ENCODE measurements at regions not wholly inside any gene's neighbourhood (a gene's known extent, or its start where the extent isn't known, plus 50 kb on each side); places are given as distances from the start of the nearest gene placed in this dataset.
A peak's percentile ranks its signal among the peaks of the same experiment; 100 is the strongest.

DNA sequence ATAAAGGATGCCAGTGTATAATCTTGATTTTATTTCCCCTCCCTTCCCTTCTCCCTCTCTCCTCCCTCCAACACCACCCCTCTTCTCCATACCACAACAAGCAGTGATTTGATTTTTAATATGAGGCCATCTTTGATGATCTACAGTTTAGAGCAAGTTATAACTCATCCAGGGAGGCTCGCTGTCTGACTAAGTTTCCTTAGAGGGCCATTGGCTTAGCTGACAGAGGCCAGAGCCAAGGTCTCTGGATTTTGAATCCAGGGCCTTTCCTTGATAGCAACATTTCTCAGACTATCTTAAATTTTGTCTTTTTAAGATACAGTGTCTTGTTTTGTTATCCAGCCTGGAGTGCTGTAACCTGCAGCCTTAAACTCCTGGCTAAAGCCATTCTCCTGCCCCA lies 431.0 kb upstream of the USP24 start:
- TF ChIP-seq POLR2A (IDR thresholded peaks at IDR 0.05): no peak
- TF ChIP-seq, protein P1, sequence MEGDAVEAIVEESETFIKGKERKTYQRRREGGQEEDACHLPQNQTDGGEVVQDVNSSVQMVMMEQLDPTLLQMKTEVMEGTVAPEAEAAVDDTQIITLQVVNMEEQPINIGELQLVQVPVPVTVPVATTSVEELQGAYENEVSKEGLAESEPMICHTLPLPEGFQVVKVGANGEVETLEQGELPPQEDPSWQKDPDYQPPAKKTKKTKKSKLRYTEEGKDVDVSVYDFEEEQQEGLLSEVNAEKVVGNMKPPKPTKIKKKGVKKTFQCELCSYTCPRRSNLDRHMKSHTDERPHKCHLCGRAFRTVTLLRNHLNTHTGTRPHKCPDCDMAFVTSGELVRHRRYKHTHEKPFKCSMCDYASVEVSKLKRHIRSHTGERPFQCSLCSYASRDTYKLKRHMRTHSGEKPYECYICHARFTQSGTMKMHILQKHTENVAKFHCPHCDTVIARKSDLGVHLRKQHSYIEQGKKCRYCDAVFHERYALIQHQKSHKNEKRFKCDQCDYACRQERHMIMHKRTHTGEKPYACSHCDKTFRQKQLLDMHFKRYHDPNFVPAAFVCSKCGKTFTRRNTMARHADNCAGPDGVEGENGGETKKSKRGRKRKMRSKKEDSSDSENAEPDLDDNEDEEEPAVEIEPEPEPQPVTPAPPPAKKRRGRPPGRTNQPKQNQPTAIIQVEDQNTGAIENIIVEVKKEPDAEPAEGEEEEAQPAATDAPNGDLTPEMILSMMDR (IDR thresholded peaks at IDR 0.05): no peak
- TF ChIP-seq EP300 (IDR thresholded peaks at IDR 0.05): no peak
- Histone ChIP-seq H3K4me3 (no peak overlapping the region), H3K27ac (no peak overlapping the region), H3K9me3 (no peaks in the 10 kb centered on the region), H3K27me3 (no peaks in the 10 kb centered on the region), H3K36me3 (no peaks in the 10 kb centered on the region), H3K4me1 (peaks cover 10% of the 10 kb centered on the region)
- WGBS: 59% methylated on average over 1 of the region's 1 CpG
- no peak for DNase-seq (ENCODE audit: low spot score in 2 of 2)

GRCh38 chr1:55645270-55645669 lies 430.1 kb upstream of the USP24 start:
- TF ChIP-seq EP300 (IDR thresholded peaks at IDR 0.05) (no peak), POLR2A (IDR thresholded peaks at IDR 0.05) (no peak), POLR2AphosphoS5 (IDR thresholded peaks at IDR 0.05) (no peak)
- TF ChIP-seq, protein P1 (IDR thresholded peaks at IDR 0.05): no peak
- Histone ChIP-seq H3K27ac (no peak overlapping the region), H3K36me3 (no peaks in the 10 kb centered on the region), H3K27me3 (no peaks in the 10 kb centered on the region), H3K9me3 (no peaks in the 10 kb centered on the region), H3K4me1 (peaks cover 16% of the 10 kb centered on the region), H3K4me3 (no peak overlapping the region)
- WGBS: 69% methylated on average over 5 of the region's 5 CpGs
- no peak for DNase-seq (ENCODE audit: low spot score in 2 of 2)

DNA sequence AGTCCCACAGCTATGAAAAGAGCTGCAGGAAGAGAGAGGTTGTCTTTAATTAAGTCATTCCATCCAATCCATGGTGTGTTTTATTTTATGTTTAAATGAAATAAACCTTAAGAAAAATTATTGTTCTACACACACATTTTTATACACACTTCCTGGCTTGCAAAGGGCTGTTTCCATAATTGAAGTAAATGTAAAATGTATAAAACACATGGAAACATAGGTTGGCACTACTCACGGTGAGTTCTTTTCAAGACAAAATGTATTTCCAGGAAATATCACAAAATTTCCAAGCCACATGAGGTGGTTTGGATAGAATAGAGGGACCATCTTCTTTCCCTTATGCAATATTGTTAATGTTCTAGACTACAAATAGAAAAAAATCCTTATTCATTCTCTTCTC lies 426.8 kb upstream of the USP24 start:
- Histone ChIP-seq H3K27me3 (no peaks in the 10 kb centered on the region), H3K4me3 (no peak overlapping the region), H3K4me1 (peaks cover 24% of the 10 kb centered on the region), H3K36me3 (no peaks in the 10 kb centered on the region), H3K9me3 (no peaks in the 10 kb centered on the region), H3K27ac (no peak overlapping the region)
- WGBS: 79% methylated on average over 1 of the region's 1 CpG
- DNase-seq (ENCODE audit: low spot score in 2 of 2): no peak
- TF ChIP-seq, protein P1 (IDR thresholded peaks at IDR 0.05): no peak
- TF ChIP-seq POLR2A (IDR thresholded peaks at IDR 0.05) (no peak), EP300 (IDR thresholded peaks at IDR 0.05) (no peak), POLR2AphosphoS5 (IDR thresholded peaks at IDR 0.05) (no peak)

GRCh38 chr1:55640708-55641473 lies 425.7 kb upstream of the USP24 start:
- 26% methylated on average over 7 of the region's 7 CpGs for WGBS
- DNase-seq (ENCODE audit: low spot score in 2 of 2): peak in 1 of 2 donors; percentile 71
- peak overlapping the region; percentile 23 for H3K4me3 ChIP-seq

DNA sequence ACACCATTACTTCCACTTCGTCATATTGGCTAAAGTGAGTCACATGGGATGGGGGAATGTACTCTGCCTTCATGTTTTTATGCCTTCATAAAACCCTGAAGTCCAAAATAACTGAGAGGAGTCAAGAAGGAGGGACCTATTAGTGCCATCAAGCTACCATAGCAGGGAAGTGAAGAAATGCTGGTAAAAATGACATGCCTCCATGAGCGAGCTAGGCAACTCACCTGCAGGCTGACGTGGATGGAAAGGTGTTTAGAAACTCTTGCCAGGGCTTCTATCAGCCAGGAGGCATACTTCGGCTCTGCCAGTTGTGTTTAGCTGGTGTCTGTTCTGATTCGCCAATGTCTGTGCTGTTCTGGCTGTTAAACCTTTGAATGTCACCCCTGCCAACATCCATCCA lies 424.4 kb upstream of the USP24 start:
- TF ChIP-seq EP300 (IDR thresholded peaks at IDR 0.05) (no peak), POLR2A (IDR thresholded peaks at IDR 0.05) (no peak), POLR2AphosphoS5 (IDR thresholded peaks at IDR 0.05) (no peak)
- TF ChIP-seq, protein P1 (IDR thresholded peaks at IDR 0.05): no peak
- Histone ChIP-seq H3K27me3 (no peaks in the 10 kb centered on the region), H3K4me3 (no peak overlapping the region), H3K4me1 (peaks cover 30% of the 10 kb centered on the region), H3K9me3 (no peaks in the 10 kb centered on the region), H3K27ac (no peak overlapping the region), H3K36me3 (no peaks in the 10 kb centered on the region)
- DNase-seq (ENCODE audit: low spot score in 2 of 2): no peak
- WGBS: 70% methylated on average over 5 of the region's 5 CpGs

More at GRCh38 chr1:55640708-55641473, 425.7 kb upstream of the USP24 start:
- Histone ChIP-seq H3K36me3 (no peaks in the 10 kb centered on the region), H3K27ac (peak overlapping the region; percentile 71), H3K27me3 (no peaks in the 10 kb centered on the region), H3K9me3 (no peaks in the 10 kb centered on the region), H3K4me1 (peaks cover 24% of the 10 kb centered on the region)
- TF ChIP-seq EP300 (IDR thresholded peaks at IDR 0.05) (no peak), POLR2AphosphoS5 (IDR thresholded peaks at IDR 0.05) (no peak), POLR2A (IDR thresholded peaks at IDR 0.05) (no peak)
- TF ChIP-seq, protein P1 (IDR thresholded peaks at IDR 0.05): no peak

All from suprapubic skin (tissue), 4 donors.